NCI-H146 (cell line): ENCODE measurements at regions not wholly inside any gene's neighbourhood (a gene's known extent, or its start where the extent isn't known, plus 50 kb on each side); places are given as distances from the start of the nearest gene placed in this dataset.

Source experiments
- DNase-seq: peaks from one replicate; lab custom pipeline; 2025; lab: John Stamatoyannopoulos, UW

GRCh38 chr1:229209816-229210215 is 61.1 kb upstream of the RAB4A start:
- DNase-seq: no peak

GRCh38 chr1:229210844-229211243 is 60.1 kb upstream of the RAB4A start:
- DNase-seq: no peak

GRCh38 chr1:229213797-229214196 is 57.1 kb upstream of the RAB4A start:
- DNase-seq: no peak

GRCh38 chr1:229217716-229218115 is 53.2 kb upstream of the RAB4A start:
- no peak for DNase-seq

GRCh38 chr1:229218612-229219025 is 52.3 kb upstream of the RAB4A start:
- DNase-seq: no peak

- DNase-seq: no peak
These were observed 50.6 kb upstream of the RAB4A start for GRCh38 chr1:229220163-229220846.

- peak; percentile 89 for DNase-seq
These were observed 49.5 kb upstream of the RAB4A start for GRCh38 chr1:229221106-229222019.
